ENCODE measurements at regions not wholly inside any gene's neighbourhood (a gene's known extent, or its start where the extent isn't known, plus 50 kb on each side); places are given as distances from the start of the nearest gene placed in this dataset.

DNA sequence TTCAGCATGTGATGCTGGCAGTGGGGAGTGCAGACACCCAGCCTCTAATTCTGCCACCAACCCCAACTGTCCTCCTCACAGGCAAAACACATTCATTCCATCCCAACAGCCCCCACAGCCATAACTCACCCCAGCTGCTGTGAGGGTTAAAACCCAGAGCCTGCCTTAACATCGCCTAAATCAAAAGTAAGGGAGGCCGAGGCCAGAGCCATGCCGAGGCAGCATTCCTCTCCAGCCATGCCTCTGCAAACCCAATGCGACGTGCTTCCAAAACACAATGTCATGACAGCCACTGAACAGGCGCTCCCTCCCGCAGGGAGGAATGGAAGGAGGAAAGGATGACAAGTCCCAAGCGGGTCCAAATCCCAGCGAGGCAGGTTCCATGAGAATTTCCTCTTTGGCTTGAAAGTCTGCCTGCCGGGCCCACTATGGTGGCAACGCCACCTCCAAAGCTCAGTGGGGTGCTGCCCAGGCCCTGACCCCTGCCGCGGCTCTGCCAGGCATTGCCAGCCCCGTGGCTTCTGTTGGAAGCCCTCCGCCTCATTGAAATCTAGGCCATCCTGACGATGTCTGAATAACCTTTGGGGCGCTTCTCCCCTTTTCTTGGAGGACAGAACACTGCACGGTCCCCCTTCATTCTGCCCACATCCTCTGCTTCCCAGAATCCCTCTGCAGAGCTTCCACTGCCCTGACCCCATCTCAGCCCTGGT lies 472.3 kb downstream of the BRD1 start:
- H3K4me1 ChIP-seq (ENCODE audit: insufficient read depth, low read length): no peaks in the 10 kb centered on the region
- DNase-seq (ENCODE audit: low spot score) (no peak), ATAC-seq (no peak), FAIRE-seq (no peak)
- no peak overlapping the region for H2AFZ ChIP-seq (ENCODE audit: low read length)
- in situ Hi-C loops (cut with HindIII; ENCODE audit: extremely low pct_ligation_motif_present, low pct_unique_long_range_greater_than_20kb) (no loop called here), intact Hi-C loops (cut with micrococcal nuclease; ENCODE audit: unreplicated experiment) (no loop called here)
- WGBS (ENCODE audit: low lambda C conversion rate): 14% methylated on average over 9 of the region's 18 CpGs
- no peak overlapping the region for H3K9ac ChIP-seq (ENCODE audit: insufficient read depth, low read depth, low read length)
- no peaks in the 10 kb centered on the region for H3K9me3 ChIP-seq (ENCODE audit: low read length)
- H4K20me1 ChIP-seq (ENCODE audit: insufficient read depth, low read length): no peaks in the 10 kb centered on the region
- no peak overlapping the region for H3K4me2 ChIP-seq (ENCODE audit: low read depth, low read length)
- CTCF ChIA-PET (ENCODE audit: low intra/inter-chr PET ratio, low total read pairs): no interaction called here
- H3K4me3 ChIP-seq (replicated peaks in 1 of 3; ENCODE audit: insufficient read depth in 1 of 3, low read depth in 2 of 3, low read length in 3 of 3): no peak overlapping the region
- no peaks in the 10 kb centered on the region for H3K36me3 ChIP-seq (replicated peaks in 1 of 2; ENCODE audit: control insufficient read depth in 1 of 2, insufficient read depth in 2 of 2, low read length in 2 of 2)
- H3K27me3 ChIP-seq (ENCODE audit: control insufficient read depth in 1 of 2, insufficient read depth in 2 of 2, low read length in 2 of 2): peaks cover 5 to 69% of the 10 kb centered on the region in 2 experiments
- H3K79me2 ChIP-seq (ENCODE audit: insufficient read depth, low read length): no peaks in the 10 kb centered on the region
- POLR2A ChIA-PET: no interaction called here
- no TSS peak for BruUV-seq (replicated peaks)
- H3K27ac ChIP-seq (ENCODE audit: extremely low read length, insufficient read depth, low read length): no peak overlapping the region
- TF ChIP-seq, protein P1, sequence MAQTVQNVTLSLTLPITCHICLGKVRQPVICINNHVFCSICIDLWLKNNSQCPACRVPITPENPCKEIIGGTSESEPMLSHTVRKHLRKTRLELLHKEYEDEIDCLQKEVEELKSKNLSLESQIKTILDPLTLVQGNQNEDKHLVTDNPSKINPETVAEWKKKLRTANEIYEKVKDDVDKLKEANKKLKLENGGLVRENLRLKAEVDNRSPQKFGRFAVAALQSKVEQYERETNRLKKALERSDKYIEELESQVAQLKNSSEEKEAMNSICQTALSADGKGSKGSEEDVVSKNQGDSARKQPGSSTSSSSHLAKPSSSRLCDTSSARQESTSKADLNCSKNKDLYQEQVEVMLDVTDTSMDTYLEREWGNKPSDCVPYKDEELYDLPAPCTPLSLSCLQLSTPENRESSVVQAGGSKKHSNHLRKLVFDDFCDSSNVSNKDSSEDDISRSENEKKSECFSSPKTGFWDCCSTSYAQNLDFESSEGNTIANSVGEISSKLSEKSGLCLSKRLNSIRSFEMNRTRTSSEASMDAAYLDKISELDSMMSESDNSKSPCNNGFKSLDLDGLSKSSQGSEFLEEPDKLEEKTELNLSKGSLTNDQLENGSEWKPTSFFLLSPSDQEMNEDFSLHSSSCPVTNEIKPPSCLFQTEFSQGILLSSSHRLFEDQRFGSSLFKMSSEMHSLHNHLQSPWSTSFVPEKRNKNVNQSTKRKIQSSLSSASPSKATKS (CRISPR knock-in tag; IDR thresholded peaks at IDR 0.05): no peak
- TF ChIP-seq ZNF276 (CRISPR knock-in tag; IDR thresholded peaks at IDR 0.05; ENCODE audit: low read depth) (no peak), ZNF747 (CRISPR knock-in tag; IDR thresholded peaks at IDR 0.05; ENCODE audit: borderline replicate concordance) (no peak), AHR (CRISPR knock-in tag; IDR thresholded peaks at IDR 0.05) (no peak), ZNF788 (CRISPR knock-in tag; IDR thresholded peaks at IDR 0.05; ENCODE audit: borderline replicate concordance) (no peak), MEIS2 (CRISPR knock-in tag; IDR thresholded peaks at IDR 0.05) (no peak), ZNF556 (CRISPR knock-in tag; IDR thresholded peaks at IDR 0.05; ENCODE audit: borderline replicate concordance) (no peak), RERE (CRISPR knock-in tag; IDR thresholded peaks at IDR 0.05; ENCODE audit: low read depth) (no peak), ZFP36L2 (CRISPR knock-in tag; IDR thresholded peaks at IDR 0.05) (no peak), MBD4 (IDR thresholded peaks at IDR 0.05; ENCODE audit: borderline replicate concordance, low read length) (no peak), SP140L (CRISPR knock-in tag; IDR thresholded peaks at IDR 0.05; ENCODE audit: borderline replicate concordance) (no peak), TEAD2 (CRISPR knock-in tag; IDR thresholded peaks at IDR 0.05) (no peak), ZNF589 (CRISPR knock-in tag; conservative IDR thresholded peaks at IDR 0.05) (no peak)

Measured in HepG2 (cell line).